GM12878 (cell line): ENCODE measurements at regions not wholly inside any gene's neighbourhood (a gene's known extent, or its start where the extent isn't known, plus 50 kb on each side); places are given as distances from the start of the nearest gene placed in this dataset.

Experiments used
- ATAC-seq: fragments of 200-7000 bp; cut with Tn5 transposase; 3 replicates; pipeline ENCODE4 v1.9.1; 2020; ENCODE audit warnings: mild to moderate bottlenecking, moderate library complexity
- BruUV-seq: library from RNA; stranded (reverse); fragments of 400-500 nt; replicated peaks from 2 replicates; lab custom pipeline; 2021; lab: Mats Ljungman, UMichigan
- CTCF ChIA-PET: fragments of 300-600 bp; sonication (Branson Sonifier 250); formaldehyde crosslinking; extraction: SDS; loops from one replicate; lab custom pipeline; 2021; ENCODE audit warnings: inconsistent platforms; lab: Yijun Ruan, JAX
- POLR2A ChIA-PET: fragments of 350-600 bp; formaldehyde crosslinking; extraction: SDS; loops from one replicate; lab custom pipeline; 2021; ENCODE audit warnings: inconsistent platforms; lab: Charles Lee
- RAD21 ChIA-PET: fragments of 300-600 bp; sonication (Branson Sonifier 250); formaldehyde crosslinking; loops from one replicate; lab custom pipeline; 2023; ENCODE audit warnings: antibody characterized with exemption; ENCODE audit not compliant: unreplicated experiment; lab: Charles Lee
- SMC1A ChIA-PET: fragments of 300-600 bp; sonication (Branson Sonifier 250); formaldehyde crosslinking; loops from one replicate; lab custom pipeline; 2023; ENCODE audit not compliant: unreplicated experiment, uncharacterized antibody; lab: Charles Lee
- DNase-seq: peaks from one replicate; pipeline ENCODE4 v3.0.0-alpha.2; 2011; ENCODE audit warnings: low read depth, low spot score
- FAIRE-seq: peaks from 3 replicates; lab custom pipeline; 2011; peaks lifted over from hg19 to GRCh38; lab: Jason Lieb, UNC
- H2AFZ ChIP-seq: 2 replicates; pipeline ENCODE4 v1.6.0; 2011; ENCODE audit warnings: low read depth, low read length, control low read depth; ENCODE audit not compliant: control insufficient read depth
- H3K27ac ChIP-seq: 2 replicates; pipeline ENCODE4 v1.5.1; 2011; ENCODE audit warnings: control low read depth; ENCODE audit not compliant: control insufficient read depth, insufficient read depth
- H3K27me3 ChIP-seq, 2 experiments: replicated peaks in 1 of 2; 2 replicates each; pipeline versions ENCODE4 v1.6.0 to v1.6.1; 2011; ENCODE audit warnings: low read length in 1 of 2; ENCODE audit not compliant: control insufficient read depth in 2 of 2, insufficient read depth in 2 of 2
- H3K36me3 ChIP-seq, 2 experiments: 2 replicates each; pipeline ENCODE4 v1.5.1; 2011; ENCODE audit warnings: low read length in 1 of 2; ENCODE audit not compliant: control insufficient read depth in 2 of 2, insufficient read depth in 2 of 2
- H3K4me1 ChIP-seq: 2 replicates; pipeline ENCODE4 v1.6.1; 2011; ENCODE audit warnings: mild to moderate bottlenecking, low read length, moderate library complexity, mixed read lengths; ENCODE audit not compliant: control insufficient read depth, insufficient read depth
- H3K4me2 ChIP-seq: 2 replicates; pipeline ENCODE4 v1.6.0; 2011; ENCODE audit warnings: control low read depth; ENCODE audit not compliant: control insufficient read depth, insufficient read depth
- H3K4me3 ChIP-seq: fragments of 200-600 bp; sonication (generic); 2 replicates; pipeline ENCODE4 v1.5.1; 2016
- H3K79me2 ChIP-seq: 2 replicates; pipeline ENCODE4 v1.6.0; 2011; ENCODE audit warnings: low read length; ENCODE audit not compliant: control insufficient read depth, insufficient read depth
- H3K9ac ChIP-seq: 2 replicates; pipeline ENCODE4 v1.8.0; 2011; ENCODE audit warnings: low read length, control low read depth, mixed read lengths; ENCODE audit not compliant: control insufficient read depth, insufficient read depth
- H3K9me3 ChIP-seq: replicated peaks from 3 replicates; pipeline ENCODE4 v1.5.1; 2011; ENCODE audit warnings: mild to moderate bottlenecking, low read length; ENCODE audit not compliant: control insufficient read depth, insufficient read depth
- H4K20me1 ChIP-seq: 2 replicates; pipeline ENCODE4 v1.6.0; 2011; ENCODE audit not compliant: control insufficient read depth, insufficient read depth
- BCL11A ChIP-seq: IDR thresholded peaks from 2 replicates; pipeline ENCODE4 v1.6.1; 2011; ENCODE audit warnings: low read depth, low read length
- CBX3 ChIP-seq: fragments of 200-600 bp; sonication (generic); IDR thresholded peaks from 2 replicates; pipeline ENCODE4 v1.6.1; 2016; ENCODE audit warnings: low read depth, borderline replicate concordance
- CEBPB ChIP-seq, 2 experiments: fragments of 150-350 bp in 1 of 2; IDR thresholded peaks; 2 replicates each; pipeline ENCODE4 v1.6.1; 2012 to 2014; ENCODE audit warnings: low read depth in 2 of 2, low read length in 2 of 2, borderline replicate concordance in 1 of 2, inconsistent platforms in 1 of 2
- CHD1 ChIP-seq: IDR thresholded peaks from 2 replicates; pipeline ENCODE4 v1.6.1; 2012; ENCODE audit warnings: low read depth, low read length, improper control_type of control experiment
- CHD2 ChIP-seq: IDR thresholded peaks from 2 replicates; pipeline ENCODE4 v1.6.1; 2011; ENCODE audit warnings: low read depth, low read length, improper control_type of control experiment, borderline replicate concordance
- HCFC1 ChIP-seq: fragments of 150-350 bp; IDR thresholded peaks from 2 replicates; pipeline ENCODE4 v1.6.1; 2014; ENCODE audit warnings: low read length
- KAT2A ChIP-seq: conservative IDR thresholded peaks from 2 replicates; pipeline ENCODE4 v1.6.1; 2011; ENCODE audit warnings: low read depth, low read length; ENCODE audit not compliant: control insufficient read depth
- NR2F1 ChIP-seq: fragments of 450-650 bp; conservative IDR thresholded peaks from 2 replicates; pipeline ENCODE4 v1.6.1; 2017; ENCODE audit warnings: mild to moderate bottlenecking
- RELA ChIP-seq: fragments of 450-650 bp; IDR thresholded peaks from 2 replicates; pipeline ENCODE4 v1.8.0; 2014; ENCODE audit warnings: borderline replicate concordance; ENCODE audit not compliant: partially characterized antibody
- RFX5 ChIP-seq: IDR thresholded peaks from 2 replicates; pipeline ENCODE4 v1.6.1; 2011; ENCODE audit warnings: low read depth, low read length, improper control_type of control experiment
- RUNX3 ChIP-seq: IDR thresholded peaks from 2 replicates; pipeline ENCODE4 v1.6.1; 2012; ENCODE audit warnings: low read length, inconsistent platforms
- SIN3A ChIP-seq: IDR thresholded peaks from 2 replicates; pipeline ENCODE4 v1.6.1; 2012; ENCODE audit warnings: low read depth, low read length, improper control_type of control experiment
- SREBF2 ChIP-seq: IDR thresholded peaks from 2 replicates; pipeline ENCODE4 v1.6.1; 2012; ENCODE audit warnings: mild to moderate bottlenecking, low read length
- SUZ12 ChIP-seq: fragments of 200-600 bp; sonication (generic); IDR thresholded peaks from one replicate; pipeline ENCODE4 v1.6.1; 2018; ENCODE audit warnings: antibody characterized with exemption, mild to moderate bottlenecking; ENCODE audit not compliant: unreplicated experiment
- WGBS: methylation state at CpG from one replicate; pipeline ENCODE4 v1.1.6; 2016; ENCODE audit warnings: low lambda C conversion rate; ENCODE audit not compliant: insufficient replicate concordance, insufficient coverage; ENCODE audit errors: missing lambda C conversion rate; 5-methylcytosine and 5-hydroxymethylcytosine counted together
- in situ Hi-C: fragments of 300-500 bp; cut with MboI; formaldehyde crosslinking; loops from 9 replicates; pipeline ENCODE4 v1.14.3; 2018; ENCODE audit warnings: mixed read lengths
- intact Hi-C: fragments of 100-400 bp; cut with micrococcal nuclease; formaldehyde crosslinking; loops from one replicate; pipeline ENCODE4 v1.14.2; 2022; ENCODE audit not compliant: unreplicated experiment
- TF ChIP-seq, protein P1 (sequence below): fragments of 450-650 bp; IDR thresholded peaks from 2 replicates; pipeline ENCODE4 v1.6.1; 2014; ENCODE audit warnings: mild to moderate bottlenecking

DNA sequence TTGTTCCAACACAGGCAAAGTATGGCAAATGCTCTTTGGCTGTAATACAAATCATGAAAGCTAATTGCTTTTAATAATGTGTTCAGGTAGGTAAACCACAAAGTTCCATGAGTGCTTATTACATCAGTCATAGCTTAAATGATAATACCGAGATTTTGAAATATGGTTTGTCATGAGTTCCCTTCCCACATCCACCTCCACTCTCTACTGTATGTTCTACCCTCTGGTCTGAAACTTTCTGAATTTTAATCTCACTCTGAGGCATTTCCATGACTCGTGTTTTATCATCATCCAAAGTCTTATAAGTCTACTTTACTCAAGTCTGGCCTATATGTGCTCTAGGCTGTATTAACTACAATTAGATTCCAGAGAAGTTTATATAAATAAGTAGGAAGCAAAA is 354.8 kb downstream of the AKAIN1 start:
- H3K27ac ChIP-seq, result no peak overlapping the region
- no peaks in the 10 kb centered on the region for H4K20me1 ChIP-seq
- in situ Hi-C loops (no loop called here), intact Hi-C loops (no loop called here)
- FAIRE-seq, result no peak
- no TSS peak for BruUV-seq
- no peaks in the 10 kb centered on the region for H3K9me3 ChIP-seq
- ATAC-seq, result no peak
- no peak overlapping the region for H2AFZ ChIP-seq
- H3K4me3 ChIP-seq, result no peak overlapping the region
- no peaks in the 10 kb centered on the region for H3K79me2 ChIP-seq
- WGBS, result 7% methylated on average over 2 of the region's 2 CpGs
- H3K36me3 ChIP-seq, result no peaks in the 10 kb centered on the region
- RAD21 ChIA-PET, result interaction anchor here (0.6 kb wide), 1 partner anchor 172 kb away, joined by 3 read pairs; no protein-coding TSS in a partner anchor
- no peaks in the 10 kb centered on the region for H3K4me1 ChIP-seq
- no peak overlapping the region for H3K4me2 ChIP-seq
- SMC1A ChIA-PET, result interaction anchor here (1.0 kb wide), 1 partner anchor 14 kb away, joined by 3 read pairs; no protein-coding TSS in a partner anchor
- POLR2A ChIA-PET, result no interaction called here
- TF ChIP-seq BCL11A, result no peak
- CTCF ChIA-PET, result no interaction called here
- no peak for DNase-seq
- H3K9ac ChIP-seq, result no peak overlapping the region
- H3K27me3 ChIP-seq, result no peaks in the 10 kb centered on the region

DNA sequence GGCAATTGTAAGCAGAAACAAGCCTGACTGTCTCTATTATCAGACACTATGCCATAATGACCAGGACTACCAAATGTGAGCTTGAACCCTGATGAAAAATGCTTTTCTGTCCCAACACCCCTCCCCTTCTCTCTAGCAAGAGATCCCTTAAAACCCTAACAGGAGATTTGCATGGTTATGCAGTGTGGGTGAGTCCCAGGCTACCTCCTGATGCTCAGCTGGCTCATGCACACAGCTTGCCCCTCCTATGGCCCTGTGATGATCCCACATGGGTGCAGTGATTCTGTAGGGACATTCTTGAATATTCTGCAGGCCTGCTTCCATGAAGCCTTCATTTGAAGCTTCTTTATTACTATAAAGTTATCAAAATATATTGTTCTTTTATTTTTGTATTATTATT is 357.4 kb downstream of the AKAIN1 start:
- ChIA-PET RAD21 (no interaction called here), SMC1A (no interaction called here), CTCF (interaction anchor here (0.6 kb wide), 1 partner anchor 197 kb away, joined by 3 read pairs; no protein-coding TSS in a partner anchor), POLR2A (no interaction called here)
- H3K36me3 ChIP-seq, result no peaks in the 10 kb centered on the region
- FAIRE-seq, result no peak
- ATAC-seq, result no peak
- DNase-seq, result no peak
- H3K9me3 ChIP-seq, result no peaks in the 10 kb centered on the region
- intact Hi-C loops, result no loop called here
- in situ Hi-C loops, result no loop called here
- H3K4me2 ChIP-seq, result no peak overlapping the region
- no peak overlapping the region for H3K27ac ChIP-seq
- BruUV-seq, result no TSS peak
- no peaks in the 10 kb centered on the region for H3K27me3 ChIP-seq
- H4K20me1 ChIP-seq, result no peaks in the 10 kb centered on the region
- H3K9ac ChIP-seq, result no peak overlapping the region
- no peak overlapping the region for H3K4me3 ChIP-seq
- TF ChIP-seq HCFC1 (no peak), SREBF2 (no peak), RELA (no peak), KAT2A (no peak), CEBPB (IDR thresholded peaks at IDR 0.05; ENCODE audit: borderline replicate concordance in 1 of 2, low read depth in 2 of 2, low read length in 2 of 2) (no peak), SUZ12 (no peak), NR2F1 (no peak), SIN3A (no peak), CHD2 (no peak), RUNX3 (no peak), BCL11A (no peak), CBX3 (no peak), CHD1 (no peak), RFX5 (no peak)
- TF ChIP-seq, protein P1, sequence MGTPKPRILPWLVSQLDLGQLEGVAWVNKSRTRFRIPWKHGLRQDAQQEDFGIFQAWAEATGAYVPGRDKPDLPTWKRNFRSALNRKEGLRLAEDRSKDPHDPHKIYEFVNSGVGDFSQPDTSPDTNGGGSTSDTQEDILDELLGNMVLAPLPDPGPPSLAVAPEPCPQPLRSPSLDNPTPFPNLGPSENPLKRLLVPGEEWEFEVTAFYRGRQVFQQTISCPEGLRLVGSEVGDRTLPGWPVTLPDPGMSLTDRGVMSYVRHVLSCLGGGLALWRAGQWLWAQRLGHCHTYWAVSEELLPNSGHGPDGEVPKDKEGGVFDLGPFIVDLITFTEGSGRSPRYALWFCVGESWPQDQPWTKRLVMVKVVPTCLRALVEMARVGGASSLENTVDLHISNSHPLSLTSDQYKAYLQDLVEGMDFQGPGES, result no peak
- H3K4me1 ChIP-seq, result no peaks in the 10 kb centered on the region
- no peaks in the 10 kb centered on the region for H3K79me2 ChIP-seq
- H2AFZ ChIP-seq, result no peak overlapping the region
